Panc1 (cell line): ENCODE measurements at regions not wholly inside any gene's neighbourhood (a gene's known extent, or its start where the extent isn't known, plus 50 kb on each side); places are given as distances from the start of the nearest gene placed in this dataset.

Experiments
- ATAC-seq: fragments of 200-7000 bp; cut with Tn5 transposase; 2 replicates; pipeline ENCODE4 v1.9.1; 2020; ENCODE audit warnings: mild to moderate bottlenecking, moderate library complexity
- BruUV-seq: library from RNA; stranded (reverse); fragments of 400-500 nt; replicated peaks from 2 replicates; lab custom pipeline; 2021; lab: Mats Ljungman, UMichigan
- CTCF ChIA-PET: fragments of 300-600 bp; sonication (Branson Sonifier 250); formaldehyde crosslinking; loops from one replicate; lab custom pipeline; 2022; ENCODE audit warnings: antibody characterized with exemption; lab: Charles Lee
- POLR2A ChIA-PET: fragments of 300-600 bp; sonication (Branson Sonifier 250); formaldehyde crosslinking; loops from one replicate; lab custom pipeline; 2022; ENCODE audit warnings: antibody characterized with exemption; lab: Charles Lee
- DNase-seq: peaks from one replicate; pipeline ENCODE4 v3.0.0-alpha.2; 2010; ENCODE audit warnings: low read depth, low spot score
- H3K27ac ChIP-seq: 2 replicates; pipeline ENCODE4 v1.5.1; 2011; ENCODE audit warnings: mild to moderate bottlenecking, low read length, inconsistent platforms
- H3K27me3 ChIP-seq: fragments of 200-500 bp; sonication (Bioruptor generic); 2 replicates; pipeline ENCODE4 v1.6.0; 2014; ENCODE audit warnings: low read length, inconsistent platforms; ENCODE audit not compliant: control insufficient read depth, insufficient read depth
- H3K36me3 ChIP-seq: fragments of 200-500 bp; sonication (Bioruptor generic); 2 replicates; pipeline ENCODE4 v1.5.1; 2014; ENCODE audit warnings: inconsistent platforms, mild to moderate bottlenecking, low read length, moderate library complexity; ENCODE audit not compliant: control insufficient read depth, insufficient read depth
- H3K4me1 ChIP-seq: 2 replicates; pipeline ENCODE4 v1.5.1; 2011; ENCODE audit warnings: inconsistent platforms, mild to moderate bottlenecking, low read length, moderate library complexity; ENCODE audit not compliant: control insufficient read depth, insufficient read depth
- H3K4me3 ChIP-seq, 2 experiments: 2 replicates each; pipeline ENCODE4 v1.5.1; 2011 to 2012; ENCODE audit warnings: low read depth in 2 of 2, low read length in 2 of 2, mild to moderate bottlenecking in 2 of 2, inconsistent platforms in 1 of 2, moderate library complexity in 1 of 2
- H3K9me3 ChIP-seq: fragments of 200-500 bp; sonication (Bioruptor generic); 2 replicates; pipeline ENCODE4 v1.5.1; 2014; ENCODE audit warnings: low read depth, mild to moderate bottlenecking, inconsistent platforms, low read length, moderate library complexity; ENCODE audit not compliant: control insufficient read depth, insufficient read depth
- CTCF ChIP-seq: fragments of 450-650 bp; IDR thresholded peaks from 2 replicates; pipeline ENCODE4 v1.5.1; 2017; ENCODE audit warnings: mild to moderate bottlenecking
- POLR2AphosphoS5 ChIP-seq: IDR thresholded peaks from 2 replicates; pipeline ENCODE4 v1.6.1; 2012; ENCODE audit warnings: mild to moderate bottlenecking, low read depth, low read length, moderate library complexity
- SIN3A ChIP-seq: IDR thresholded peaks from 2 replicates; pipeline ENCODE4 v1.6.1; 2012; ENCODE audit warnings: low read depth, mild to moderate bottlenecking, low read length, moderate library complexity, borderline replicate concordance; ENCODE audit not compliant: insufficient read depth
- TCF7L2 ChIP-seq: IDR thresholded peaks from 2 replicates; pipeline ENCODE4 v1.6.1; 2011; ENCODE audit warnings: mild to moderate bottlenecking, low read depth, low read length, inconsistent platforms
- in situ Hi-C: cut with HindIII; loops from 2 replicates; pipeline ENCODE4 v1.10.0; 2016; ENCODE audit warnings: low sequenced_read_pairs, low pct_unique_long_range_greater_than_20kb
- intact Hi-C: fragments of 100-400 bp; cut with micrococcal nuclease; formaldehyde crosslinking; loops from one replicate; pipeline ENCODE4 v1.10.0; 2022; ENCODE audit not compliant: unreplicated experiment
- TF ChIP-seq, protein P1 (sequence below), 2 experiments: IDR thresholded peaks; 2 replicates each; pipeline ENCODE4 v1.6.1; 2011 to 2012; ENCODE audit warnings: low read depth in 2 of 2, control low read depth in 1 of 2, low read length in 1 of 2, mild to moderate bottlenecking in 1 of 2, moderate library complexity in 1 of 2; ENCODE audit not compliant: insufficient read depth in 1 of 2

DNA sequence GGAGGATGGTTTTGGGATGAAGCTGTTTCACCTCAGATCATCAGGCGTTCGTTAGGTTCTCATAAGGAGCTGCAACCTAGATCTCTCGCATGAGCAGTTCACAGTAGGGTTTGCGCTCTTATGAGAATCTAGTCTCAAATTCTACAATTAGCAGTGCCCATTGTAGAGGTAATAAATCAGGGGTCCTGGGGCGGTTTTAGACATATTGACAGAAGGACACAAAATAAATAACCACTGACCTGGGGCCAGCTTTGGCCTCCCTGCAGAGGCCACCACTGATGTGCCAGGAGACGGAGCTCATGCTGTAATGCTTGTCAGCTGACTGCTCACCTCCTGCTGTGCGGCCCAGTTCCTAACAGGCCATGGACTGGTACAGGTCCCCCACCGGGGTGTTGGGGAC lies 67.6 kb upstream of the SPATA31D4 start:
- no peaks in the 10 kb centered on the region for H3K4me1 ChIP-seq
- no peak overlapping the region for H3K27ac ChIP-seq
- CTCF ChIA-PET = no interaction called here
- intact Hi-C loops = no loop called here
- no TSS peak for BruUV-seq
- no peaks in the 10 kb centered on the region for H3K27me3 ChIP-seq
- no peak overlapping the region for H3K4me3 ChIP-seq
- no peak for DNase-seq
- H3K9me3 ChIP-seq = no peaks in the 10 kb centered on the region
- POLR2A ChIA-PET = no interaction called here
- in situ Hi-C loops = no loop called here
- TF ChIP-seq CTCF (no peak), POLR2AphosphoS5 (no peak), TCF7L2 (no peak), SIN3A (no peak)
- no peak for ATAC-seq
- H3K36me3 ChIP-seq = no peaks in the 10 kb centered on the region

DNA sequence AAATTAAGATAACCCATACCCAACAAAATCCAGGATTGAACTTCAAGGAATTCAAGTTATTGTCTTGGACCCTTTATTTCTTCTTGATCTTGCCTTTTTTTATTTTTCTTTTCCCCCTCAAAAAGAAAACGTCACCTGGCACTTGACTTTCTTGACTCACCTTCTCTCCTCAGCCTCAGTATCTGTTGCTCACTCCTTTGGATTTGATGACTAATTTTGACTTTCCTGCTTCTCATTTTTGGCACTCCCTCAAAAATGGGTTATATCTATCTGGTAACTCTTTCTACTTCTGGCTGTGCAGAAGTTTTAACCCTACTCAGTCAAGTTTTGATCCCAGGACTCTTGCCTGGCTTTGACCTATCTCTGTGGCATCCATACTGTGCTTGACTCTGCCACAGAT lies 66.6 kb upstream of the SPATA31D4 start:
- TF ChIP-seq POLR2AphosphoS5 (no peak), CTCF (no peak), SIN3A (no peak), TCF7L2 (no peak)
- TF ChIP-seq, protein P1, sequence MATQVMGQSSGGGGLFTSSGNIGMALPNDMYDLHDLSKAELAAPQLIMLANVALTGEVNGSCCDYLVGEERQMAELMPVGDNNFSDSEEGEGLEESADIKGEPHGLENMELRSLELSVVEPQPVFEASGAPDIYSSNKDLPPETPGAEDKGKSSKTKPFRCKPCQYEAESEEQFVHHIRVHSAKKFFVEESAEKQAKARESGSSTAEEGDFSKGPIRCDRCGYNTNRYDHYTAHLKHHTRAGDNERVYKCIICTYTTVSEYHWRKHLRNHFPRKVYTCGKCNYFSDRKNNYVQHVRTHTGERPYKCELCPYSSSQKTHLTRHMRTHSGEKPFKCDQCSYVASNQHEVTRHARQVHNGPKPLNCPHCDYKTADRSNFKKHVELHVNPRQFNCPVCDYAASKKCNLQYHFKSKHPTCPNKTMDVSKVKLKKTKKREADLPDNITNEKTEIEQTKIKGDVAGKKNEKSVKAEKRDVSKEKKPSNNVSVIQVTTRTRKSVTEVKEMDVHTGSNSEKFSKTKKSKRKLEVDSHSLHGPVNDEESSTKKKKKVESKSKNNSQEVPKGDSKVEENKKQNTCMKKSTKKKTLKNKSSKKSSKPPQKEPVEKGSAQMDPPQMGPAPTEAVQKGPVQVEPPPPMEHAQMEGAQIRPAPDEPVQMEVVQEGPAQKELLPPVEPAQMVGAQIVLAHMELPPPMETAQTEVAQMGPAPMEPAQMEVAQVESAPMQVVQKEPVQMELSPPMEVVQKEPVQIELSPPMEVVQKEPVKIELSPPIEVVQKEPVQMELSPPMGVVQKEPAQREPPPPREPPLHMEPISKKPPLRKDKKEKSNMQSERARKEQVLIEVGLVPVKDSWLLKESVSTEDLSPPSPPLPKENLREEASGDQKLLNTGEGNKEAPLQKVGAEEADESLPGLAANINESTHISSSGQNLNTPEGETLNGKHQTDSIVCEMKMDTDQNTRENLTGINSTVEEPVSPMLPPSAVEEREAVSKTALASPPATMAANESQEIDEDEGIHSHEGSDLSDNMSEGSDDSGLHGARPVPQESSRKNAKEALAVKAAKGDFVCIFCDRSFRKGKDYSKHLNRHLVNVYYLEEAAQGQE (IDR thresholded peaks at IDR 0.05; ENCODE audit: insufficient read depth in 1 of 2, low read depth in 2 of 2, low read length in 1 of 2) = no peak
- Histone ChIP-seq H3K36me3 (no peaks in the 10 kb centered on the region), H3K4me1 (no peaks in the 10 kb centered on the region), H3K4me3 (no peak overlapping the region), H3K27ac (no peak overlapping the region), H3K27me3 (no peaks in the 10 kb centered on the region), H3K9me3 (no peaks in the 10 kb centered on the region)
- DNase-seq = no peak
- no TSS peak for BruUV-seq
- in situ Hi-C loops = no loop called here
- ChIA-PET POLR2A (no interaction called here), CTCF (no interaction called here)
- no peak for ATAC-seq
- intact Hi-C loops = no loop called here
